GM12891 (cell line): ENCODE measurements at regions not wholly inside any gene's neighbourhood (a gene's known extent, or its start where the extent isn't known, plus 50 kb on each side); places are given as distances from the start of the nearest gene placed in this dataset.

ENCODE experiments used
- PAX5 ChIP-seq: IDR thresholded peaks from 2 replicates; pipeline ENCODE4 v1.6.1; 2011; ENCODE audit warnings: low read length, moderate library complexity, mild to moderate bottlenecking; ENCODE audit not compliant: insufficient read depth, severe bottlenecking
- POLR2A ChIP-seq: IDR thresholded peaks from 2 replicates; pipeline ENCODE4 v1.6.1; 2011; ENCODE audit warnings: low read depth, low read length, control low read depth
- POLR2AphosphoS5 ChIP-seq: IDR thresholded peaks from 2 replicates; pipeline ENCODE4 v1.6.1; 2011; ENCODE audit warnings: low read depth, low read length, control low read depth
- POU2F2 ChIP-seq: IDR thresholded peaks from 2 replicates; pipeline ENCODE4 v1.6.1; 2011; ENCODE audit warnings: low read depth, mild to moderate bottlenecking, control low read depth, low read length, moderate library complexity
- SPI1 ChIP-seq: IDR thresholded peaks from 2 replicates; pipeline ENCODE4 v1.6.1; 2011; ENCODE audit warnings: low read depth, low read length, control low read depth
- TAF1 ChIP-seq: IDR thresholded peaks from 2 replicates; pipeline ENCODE4 v1.6.1; 2011; ENCODE audit warnings: low read depth, low read length, control low read depth

- TF ChIP-seq TAF1, result no peak
- TF ChIP-seq POLR2A, result no peak
- TF ChIP-seq POLR2AphosphoS5, result no peak
- TF ChIP-seq PAX5, result no peak
- no peak for TF ChIP-seq SPI1
- no peak for TF ChIP-seq POU2F2
Observed at GRCh38 chr9:1284727-1285126, 234.6 kb downstream of the DMRT2 start.
